ENCODE measurements at regions not wholly inside any gene's neighbourhood (a gene's known extent, or its start where the extent isn't known, plus 50 kb on each side); places are given as distances from the start of the nearest gene placed in this dataset.

DNA sequence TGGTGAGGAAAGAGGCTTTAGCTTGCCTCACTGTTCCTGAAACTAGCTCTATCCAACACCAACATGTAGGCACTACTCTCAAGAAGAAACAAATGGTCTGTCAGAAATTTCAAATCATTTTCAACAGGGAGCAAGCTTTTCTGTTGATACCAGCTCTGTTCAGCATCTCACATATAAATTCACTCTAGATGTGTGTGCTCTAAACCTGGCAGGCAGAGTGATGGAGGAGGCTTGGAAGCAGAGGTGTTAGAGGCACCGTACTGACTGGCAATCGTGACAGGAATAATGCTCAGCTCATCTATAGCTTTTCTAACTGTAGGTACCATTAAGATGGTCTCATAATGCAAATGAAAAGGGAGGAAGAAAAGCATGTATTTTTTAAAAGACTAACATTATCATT lies 597.2 kb upstream of the NECTIN3 start:
- Histone ChIP-seq H3K9me2 (replicated peaks; ENCODE audit: insufficient read depth) (no peaks in the 10 kb centered on the region), H3K4me3 (no peak overlapping the region), H3K27ac (no peak overlapping the region), H3K36me3 (replicated peaks; ENCODE audit: insufficient read depth, low read depth) (no peaks in the 10 kb centered on the region), H3K4me1 (ENCODE audit: insufficient read depth) (no peaks in the 10 kb centered on the region), H3K9me3 (ENCODE audit: low read depth) (no peaks in the 10 kb centered on the region), H3K4me2 (no peak overlapping the region), H3K79me2 (no peaks in the 10 kb centered on the region), H4K20me1 (ENCODE audit: insufficient read depth, poor library complexity, severe bottlenecking) (no peaks in the 10 kb centered on the region), H2AFZ (no peak overlapping the region), H3K27me3 (no peaks in the 10 kb centered on the region)
- no peak for DNase-seq (ENCODE audit: low spot score)
- 89% methylated on average over 2 of the region's 2 CpGs for WGBS (ENCODE audit: low lambda C conversion rate, missing lambda C conversion rate)
- TF ChIP-seq EZH2phosphoT487 (IDR thresholded peaks at IDR 0.05; ENCODE audit: low read depth, severe bottlenecking, unreplicated experiment) (no peak), EZH2 (IDR thresholded peaks at IDR 0.05; ENCODE audit: borderline replicate concordance) (no peak)
- TF ChIP-seq, protein P1, sequence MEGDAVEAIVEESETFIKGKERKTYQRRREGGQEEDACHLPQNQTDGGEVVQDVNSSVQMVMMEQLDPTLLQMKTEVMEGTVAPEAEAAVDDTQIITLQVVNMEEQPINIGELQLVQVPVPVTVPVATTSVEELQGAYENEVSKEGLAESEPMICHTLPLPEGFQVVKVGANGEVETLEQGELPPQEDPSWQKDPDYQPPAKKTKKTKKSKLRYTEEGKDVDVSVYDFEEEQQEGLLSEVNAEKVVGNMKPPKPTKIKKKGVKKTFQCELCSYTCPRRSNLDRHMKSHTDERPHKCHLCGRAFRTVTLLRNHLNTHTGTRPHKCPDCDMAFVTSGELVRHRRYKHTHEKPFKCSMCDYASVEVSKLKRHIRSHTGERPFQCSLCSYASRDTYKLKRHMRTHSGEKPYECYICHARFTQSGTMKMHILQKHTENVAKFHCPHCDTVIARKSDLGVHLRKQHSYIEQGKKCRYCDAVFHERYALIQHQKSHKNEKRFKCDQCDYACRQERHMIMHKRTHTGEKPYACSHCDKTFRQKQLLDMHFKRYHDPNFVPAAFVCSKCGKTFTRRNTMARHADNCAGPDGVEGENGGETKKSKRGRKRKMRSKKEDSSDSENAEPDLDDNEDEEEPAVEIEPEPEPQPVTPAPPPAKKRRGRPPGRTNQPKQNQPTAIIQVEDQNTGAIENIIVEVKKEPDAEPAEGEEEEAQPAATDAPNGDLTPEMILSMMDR (IDR thresholded peaks at IDR 0.05; ENCODE audit: poor library complexity) = no peak

GRCh38 chr3:110478377-110479054 lies 593.1 kb upstream of the NECTIN3 start:
- no peaks in the 10 kb centered on the region for H4K20me1 ChIP-seq (ENCODE audit: insufficient read depth, poor library complexity, severe bottlenecking)
- TF ChIP-seq EZH2 (IDR thresholded peaks at IDR 0.05; ENCODE audit: borderline replicate concordance) (no peak), EZH2phosphoT487 (IDR thresholded peaks at IDR 0.05; ENCODE audit: low read depth, severe bottlenecking, unreplicated experiment) (no peak)
- TF ChIP-seq, protein P1 (IDR thresholded peaks at IDR 0.05; ENCODE audit: poor library complexity) = no peak
- no peaks in the 10 kb centered on the region for H3K36me3 ChIP-seq (replicated peaks; ENCODE audit: insufficient read depth, low read depth)
- H3K4me3 ChIP-seq = no peak overlapping the region
- no peaks in the 10 kb centered on the region for H3K9me2 ChIP-seq (replicated peaks; ENCODE audit: insufficient read depth)
- no peaks in the 10 kb centered on the region for H3K27me3 ChIP-seq
- 92% methylated on average over 4 of the region's 4 CpGs for WGBS (ENCODE audit: low lambda C conversion rate, missing lambda C conversion rate)
- H3K4me2 ChIP-seq = no peak overlapping the region
- no peak overlapping the region for H3K27ac ChIP-seq
- no peaks in the 10 kb centered on the region for H3K9me3 ChIP-seq (ENCODE audit: low read depth)
- no peak for DNase-seq (ENCODE audit: low spot score)
- H3K79me2 ChIP-seq = no peaks in the 10 kb centered on the region
- no peaks in the 10 kb centered on the region for H3K4me1 ChIP-seq (ENCODE audit: insufficient read depth)
- H2AFZ ChIP-seq = no peak overlapping the region

DNA sequence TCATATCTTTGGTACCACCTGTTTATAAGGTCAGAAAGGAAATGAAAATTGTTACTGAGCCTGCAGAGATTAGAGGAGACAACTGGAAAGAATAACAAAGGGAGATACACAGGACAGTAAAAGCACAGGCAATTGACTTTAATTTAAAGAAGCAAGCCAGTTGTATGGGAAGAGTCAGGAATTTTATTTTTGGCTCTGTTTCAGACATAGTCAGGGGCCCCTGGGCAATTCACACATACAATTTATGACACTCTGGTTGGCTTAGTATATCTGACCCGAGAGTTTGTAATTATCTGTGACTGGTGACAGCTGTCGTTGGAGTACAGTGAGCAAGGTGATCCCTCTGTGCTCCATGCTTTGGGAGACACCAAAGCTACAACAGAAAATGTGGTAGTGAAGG lies 591.9 kb upstream of the NECTIN3 start:
- WGBS (ENCODE audit: low lambda C conversion rate, missing lambda C conversion rate) = 49% methylated on average over 2 of the region's 2 CpGs
- Histone ChIP-seq H3K4me2 (no peak overlapping the region), H3K36me3 (replicated peaks; ENCODE audit: insufficient read depth, low read depth) (no peaks in the 10 kb centered on the region), H3K9me3 (ENCODE audit: low read depth) (no peaks in the 10 kb centered on the region), H3K9me2 (replicated peaks; ENCODE audit: insufficient read depth) (no peaks in the 10 kb centered on the region), H3K27ac (no peak overlapping the region), H3K27me3 (no peaks in the 10 kb centered on the region), H3K79me2 (no peaks in the 10 kb centered on the region), H2AFZ (no peak overlapping the region), H3K4me3 (no peak overlapping the region), H3K4me1 (ENCODE audit: insufficient read depth) (no peaks in the 10 kb centered on the region), H4K20me1 (ENCODE audit: insufficient read depth, poor library complexity, severe bottlenecking) (no peaks in the 10 kb centered on the region)
- TF ChIP-seq EZH2phosphoT487 (IDR thresholded peaks at IDR 0.05; ENCODE audit: low read depth, severe bottlenecking, unreplicated experiment) = no peak
- TF ChIP-seq, protein P1 (IDR thresholded peaks at IDR 0.05; ENCODE audit: poor library complexity) = no peak
- no peak for TF ChIP-seq EZH2 (IDR thresholded peaks at IDR 0.05; ENCODE audit: borderline replicate concordance)
- no peak for DNase-seq (ENCODE audit: low spot score)
